Activated T-cell treated with anti-CD3 and anti-CD28 coated beads for 24 hours (primary cell): ENCODE measurements at regions not wholly inside any gene's neighbourhood (a gene's known extent, or its start where the extent isn't known, plus 50 kb on each side); places are given as distances from the start of the nearest gene placed in this dataset.

Experiments
- DNase-seq: peaks from one replicate; pipeline ENCODE4 v3.0.0-alpha.2; 2020; ENCODE audit warnings: low read depth

- no peak for DNase-seq
Measured at GRCh38 chrX:109928596-109929335, 74.1 kb upstream of the TMEM164 start.

DNA sequence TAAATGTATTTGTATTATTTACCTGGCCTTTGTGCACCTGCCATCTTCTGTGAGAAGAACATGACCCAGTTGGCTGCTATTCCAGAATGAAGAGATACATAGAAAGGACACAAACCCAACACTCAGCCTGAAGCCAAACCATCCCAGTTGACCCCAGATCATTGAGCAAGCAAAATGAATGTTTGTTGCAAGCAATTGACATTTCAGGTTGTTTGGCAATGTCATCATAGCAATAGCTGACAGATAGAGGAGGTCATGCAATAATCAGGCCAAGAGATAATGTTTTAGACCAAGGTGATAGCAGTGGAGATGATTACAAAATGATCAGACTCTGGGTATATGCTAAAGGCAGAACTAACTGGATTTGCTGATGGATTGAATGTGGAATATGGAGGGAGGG is 71.2 kb upstream of the TMEM164 start:
- DNase-seq, result no peak

DNA sequence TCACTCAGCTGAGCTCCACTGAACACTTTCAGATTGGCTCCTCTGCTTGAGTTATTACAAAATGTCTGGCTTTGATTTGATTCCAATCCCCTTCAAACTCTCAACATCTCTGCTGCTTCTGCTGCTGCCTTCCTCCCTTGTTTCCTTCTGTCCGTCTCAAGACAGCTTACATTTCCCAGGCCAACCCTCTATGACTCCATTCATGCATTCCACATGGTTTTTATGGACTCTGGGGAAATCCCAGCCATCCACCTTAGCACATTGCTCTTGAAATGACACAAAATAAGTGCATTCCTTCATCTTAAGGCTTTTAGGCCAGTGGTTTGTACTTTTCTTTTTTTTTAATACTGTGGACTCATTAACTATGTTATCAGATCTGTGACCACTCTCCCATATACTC is 68.5 kb upstream of the TMEM164 start:
- DNase-seq, result no peak

DNA sequence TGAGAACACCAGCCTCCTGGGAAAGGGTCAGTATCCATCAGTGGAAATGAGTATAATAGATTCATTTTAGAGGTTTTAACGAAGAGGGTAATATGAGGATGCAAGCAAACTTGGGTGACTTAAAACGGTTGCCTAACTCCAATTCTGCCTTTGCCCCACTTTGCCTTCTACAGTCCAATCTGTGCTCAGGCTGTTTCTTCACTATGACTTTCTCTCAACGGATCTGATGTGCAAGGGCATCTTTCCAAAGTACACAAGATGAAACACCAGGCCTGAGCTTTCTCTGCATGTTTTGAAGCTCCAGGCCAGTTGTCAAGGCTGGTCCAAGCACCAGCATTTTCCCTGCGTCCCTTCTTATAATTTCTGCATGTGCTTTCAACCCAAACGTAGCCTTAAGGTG is 68.0 kb upstream of the TMEM164 start:
- DNase-seq, result no peak

DNA sequence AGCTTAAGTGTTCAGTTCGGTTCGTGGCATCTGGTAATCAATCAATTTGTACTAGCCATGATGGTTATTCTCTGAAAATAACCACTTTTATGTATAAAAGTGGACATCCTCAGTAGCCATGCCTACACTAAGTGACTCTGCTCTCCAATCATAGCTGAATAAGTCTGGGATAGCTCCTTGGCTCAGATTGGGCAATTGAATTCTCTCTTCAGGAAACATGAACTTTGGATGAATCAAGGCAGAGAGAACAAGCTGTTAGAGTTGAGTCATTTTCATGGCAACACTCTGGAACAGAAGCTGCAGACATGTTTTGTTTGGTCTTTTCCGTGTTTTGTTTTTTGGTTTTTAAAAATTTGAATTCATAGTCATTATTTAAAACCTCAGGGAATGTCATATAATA is 66.8 kb upstream of the TMEM164 start:
- DNase-seq, result no peak

DNA sequence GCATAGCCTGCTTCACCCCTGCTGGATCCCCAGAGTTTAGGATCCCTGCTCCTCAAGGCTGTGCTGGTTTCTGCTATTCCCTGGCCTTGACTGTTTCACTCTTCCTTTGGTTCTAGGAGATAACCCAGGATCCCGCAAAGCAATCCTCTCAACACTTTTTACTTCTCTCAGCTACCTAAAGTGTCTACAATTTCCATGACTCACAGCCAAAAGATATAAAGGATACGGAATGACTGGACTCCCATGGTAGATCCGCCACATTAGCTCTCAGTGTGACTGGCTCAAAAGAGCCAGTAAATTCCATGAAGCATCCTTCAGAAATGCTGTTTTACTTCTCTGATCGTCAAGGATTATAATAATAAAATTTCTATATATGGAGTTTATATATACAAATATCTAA is 66.3 kb upstream of the TMEM164 start:
- DNase-seq, result no peak

- DNase-seq, result no peak
Measured at GRCh38 chrX:109939498-109939897, 63.4 kb upstream of the TMEM164 start.

DNA sequence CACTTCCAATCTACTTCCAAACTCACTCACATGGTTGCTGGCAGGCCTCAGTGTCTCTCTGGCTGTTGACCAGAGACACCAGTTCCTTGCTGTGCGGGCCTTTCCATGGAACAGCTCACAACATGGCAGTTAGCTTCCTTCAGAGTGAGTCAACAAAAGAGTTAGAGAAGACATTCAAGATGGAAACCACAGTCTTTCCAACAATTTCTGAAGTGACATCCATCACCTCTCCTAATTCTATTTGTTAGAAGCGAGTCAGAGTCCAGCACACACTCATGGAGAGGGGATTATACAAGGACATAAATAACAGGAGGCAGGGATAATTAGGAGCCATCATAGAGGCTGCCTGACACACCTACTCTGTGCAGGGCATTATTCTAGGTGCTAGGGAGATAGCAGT is 62.5 kb upstream of the TMEM164 start:
- no peak for DNase-seq

- no peak for DNase-seq
Measured at GRCh38 chrX:109943092-109943739, 59.7 kb upstream of the TMEM164 start.

- no peak for DNase-seq
Measured at GRCh38 chrX:109943740-109944092, 59.2 kb upstream of the TMEM164 start.

DNA sequence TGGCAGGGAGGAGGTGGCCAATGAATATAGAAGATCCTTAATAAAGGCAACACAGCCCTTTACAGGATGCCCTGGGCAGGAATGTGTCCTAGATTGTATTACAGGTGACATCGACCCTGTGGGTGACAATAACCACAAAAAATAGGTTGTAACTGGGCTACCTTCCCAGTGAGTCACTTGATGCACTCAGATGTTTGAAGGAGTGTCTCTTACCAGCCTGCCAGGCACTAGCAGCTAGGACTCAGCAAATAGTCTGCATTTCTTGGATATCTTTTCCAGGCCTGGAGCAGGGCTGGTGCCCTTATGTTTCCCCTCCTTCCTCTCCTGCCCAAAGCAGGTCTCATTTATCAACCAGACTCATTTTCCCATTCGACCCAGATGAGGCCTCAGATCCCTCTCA is 50.9 kb upstream of the TMEM164 start:
- DNase-seq, result no peak

GRCh38 chrX:109952985-109953905 is 49.7 kb upstream of the TMEM164 start:
- no peak for DNase-seq
